ENCODE measurements at regions not wholly inside any gene's neighbourhood (a gene's known extent, or its start where the extent isn't known, plus 50 kb on each side); places are given as distances from the start of the nearest gene placed in this dataset.
A peak's percentile ranks its signal among the peaks of the same experiment; 100 is the strongest.
"Not testable (repeated sequence)": the region's sequence is repeated elsewhere in the genome, so short reads cannot be mapped to it uniquely, and the experiment has no call there.

GRCh38 chr5:32942225-32942989, 231.3 kb downstream of the NPR3 start:
- peak; percentile 65 for TF ChIP-seq CTCF (conservative IDR thresholded peaks at IDR 0.05)
- no peak overlapping the region for H3K27ac ChIP-seq

GRCh38 chr5:32949286-32949970, 238.3 kb downstream of the NPR3 start:
- no peak for TF ChIP-seq CTCF (conservative IDR thresholded peaks at IDR 0.05)
- no peak overlapping the region for H3K27ac ChIP-seq

GRCh38 chr5:32951003-32951402, 239.9 kb downstream of the NPR3 start:
- no peak for TF ChIP-seq CTCF (conservative IDR thresholded peaks at IDR 0.05)
- no peak overlapping the region for H3K27ac ChIP-seq

- TF ChIP-seq CTCF (conservative IDR thresholded peaks at IDR 0.05): no peak
- H3K27ac ChIP-seq: no peak overlapping the region
Measured at GRCh38 chr5:32951878-32952277, 240.8 kb downstream of the NPR3 start.

GRCh38 chr5:32952421-32952820, 241.3 kb downstream of the NPR3 start:
- H3K27ac ChIP-seq: not testable (repeated sequence)

- no peak for TF ChIP-seq CTCF (conservative IDR thresholded peaks at IDR 0.05)
Measured at GRCh38 chr5:32953694-32954093, 242.6 kb downstream of the NPR3 start.

GRCh38 chr5:32955814-32956213, 244.7 kb downstream of the NPR3 start:
- TF ChIP-seq CTCF (conservative IDR thresholded peaks at IDR 0.05): no peak
- H3K27ac ChIP-seq: no peak overlapping the region

More at GRCh38 chr5:32953694-32954093, 242.6 kb downstream of the NPR3 start:
- H3K27ac ChIP-seq: no peak overlapping the region

Data from VCaP (cell line).